GM23248 (cell line): ENCODE measurements at regions not wholly inside any gene's neighbourhood (a gene's known extent, or its start where the extent isn't known, plus 50 kb on each side); places are given as distances from the start of the nearest gene placed in this dataset.
"Not testable (repeated sequence)": the region's sequence is repeated elsewhere in the genome, so short reads cannot be mapped to it uniquely, and the experiment has no call there.

Experiments used
- DNase-seq: peaks from one replicate; pipeline ENCODE4 v3.0.0-alpha.2; 2015
- H2AFZ ChIP-seq: fragments of 200-600 bp; sonication (generic); 2 replicates; pipeline ENCODE4 v1.6.1; 2016; ENCODE audit warnings: antibody characterized with exemption
- H3F3A ChIP-seq: fragments of 200-600 bp; sonication (generic); 2 replicates; pipeline ENCODE4 v1.6.1; 2016; ENCODE audit warnings: mild to moderate bottlenecking, antibody characterized with exemption, mixed run types; ENCODE audit not compliant: insufficient read depth
- H3K27ac ChIP-seq: fragments of 200-600 bp; sonication (generic); 2 replicates; pipeline ENCODE4 v1.5.1; 2016; ENCODE audit warnings: mild to moderate bottlenecking
- H3K27me3 ChIP-seq: fragments of 200-600 bp; sonication (generic); replicated peaks from 2 replicates; pipeline ENCODE4 v1.6.1; 2016; ENCODE audit warnings: mild to moderate bottlenecking; ENCODE audit not compliant: insufficient read depth
- H3K36me3 ChIP-seq: fragments of 200-600 bp; sonication (generic); 2 replicates; pipeline ENCODE4 v1.6.1; 2016; ENCODE audit warnings: low read depth, mild to moderate bottlenecking
- H3K4me1 ChIP-seq: fragments of 200-600 bp; sonication (generic); 2 replicates; pipeline ENCODE4 v1.6.1; 2016; ENCODE audit warnings: mild to moderate bottlenecking; ENCODE audit not compliant: insufficient read depth
- H3K4me2 ChIP-seq: fragments of 200-600 bp; sonication (generic); one replicate; pipeline ENCODE4 v1.6.1; 2016; ENCODE audit warnings: mild to moderate bottlenecking; ENCODE audit not compliant: unreplicated experiment
- H3K4me3 ChIP-seq: fragments of 200-600 bp; sonication (generic); 2 replicates; pipeline ENCODE4 v1.5.1; 2016; ENCODE audit warnings: mild to moderate bottlenecking
- H3K79me2 ChIP-seq: fragments of 200-600 bp; sonication (generic); 2 replicates; pipeline ENCODE4 v1.6.1; 2016; ENCODE audit warnings: mild to moderate bottlenecking; ENCODE audit not compliant: insufficient read depth
- H3K9ac ChIP-seq: fragments of 200-600 bp; sonication (generic); 2 replicates; pipeline ENCODE4 v1.6.1; 2016; ENCODE audit warnings: mild to moderate bottlenecking
- H3K9me2 ChIP-seq: fragments of 200-600 bp; sonication (generic); 2 replicates; pipeline ENCODE4 v1.6.1; 2016; ENCODE audit warnings: mixed run types, mild to moderate bottlenecking, moderate library complexity; ENCODE audit not compliant: insufficient read depth
- H3K9me3 ChIP-seq: fragments of 200-600 bp; sonication (generic); one replicate; pipeline ENCODE4 v1.6.1; 2017; ENCODE audit warnings: low read depth
- H4K20me1 ChIP-seq: fragments of 200-600 bp; sonication (generic); 2 replicates; pipeline ENCODE4 v1.6.0; 2016; ENCODE audit not compliant: insufficient read depth
- WGBS, 2 experiments: methylation state at CpG; one replicate each; pipeline ENCODE4 v1.1.6; 2015 to 2017; ENCODE audit warnings: low lambda C conversion rate in 2 of 2, low coverage in 1 of 2; ENCODE audit errors: missing lambda C conversion rate in 2 of 2; 5-methylcytosine and 5-hydroxymethylcytosine counted together
- in situ Hi-C: fragments of 300-500 bp; cut with MboI; formaldehyde crosslinking; loops from 2 replicates; pipeline ENCODE4 v1.15.0; 2020

DNA sequence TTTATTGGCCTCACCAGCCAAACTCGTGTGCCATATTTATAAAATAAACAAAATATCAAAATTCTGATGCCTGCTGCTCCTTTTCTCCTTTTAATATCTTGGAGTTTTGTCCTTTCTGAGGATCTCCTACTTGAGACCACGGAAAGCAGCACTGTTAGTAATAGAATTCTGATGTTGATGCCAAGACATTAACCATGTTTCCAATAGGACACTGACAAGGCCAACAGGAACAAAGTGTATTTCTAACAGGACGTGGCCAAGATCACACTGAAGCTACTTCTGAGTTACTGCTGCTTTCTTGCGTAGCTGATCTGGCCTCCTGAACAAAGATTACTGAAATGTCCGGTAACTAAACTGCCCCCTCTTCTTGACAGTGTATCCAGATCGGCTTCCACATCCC lies 848.5 kb downstream of the TTLL7 start:
- H3K27ac ChIP-seq, H3K9me3 ChIP-seq, H3K79me2 ChIP-seq, H3K36me3 ChIP-seq, H3K9me2 ChIP-seq, H2AFZ ChIP-seq, in situ Hi-C loops, H3K27me3 ChIP-seq, H3K9ac ChIP-seq, H3K4me3 ChIP-seq, H3K4me2 ChIP-seq, H4K20me1 ChIP-seq: not testable (repeated sequence)
- Histone ChIP-seq H3K4me1 (peaks cover 31% of the 10 kb centered on the region), H3F3A (peaks cover 16% of the 10 kb centered on the region; the same call in 1 of the 2 replicates)
- 29 to 30% methylated on average over 6 of the region's 6 CpGs for WGBS, 2 experiments
- peak; percentile 2 for DNase-seq

DNA sequence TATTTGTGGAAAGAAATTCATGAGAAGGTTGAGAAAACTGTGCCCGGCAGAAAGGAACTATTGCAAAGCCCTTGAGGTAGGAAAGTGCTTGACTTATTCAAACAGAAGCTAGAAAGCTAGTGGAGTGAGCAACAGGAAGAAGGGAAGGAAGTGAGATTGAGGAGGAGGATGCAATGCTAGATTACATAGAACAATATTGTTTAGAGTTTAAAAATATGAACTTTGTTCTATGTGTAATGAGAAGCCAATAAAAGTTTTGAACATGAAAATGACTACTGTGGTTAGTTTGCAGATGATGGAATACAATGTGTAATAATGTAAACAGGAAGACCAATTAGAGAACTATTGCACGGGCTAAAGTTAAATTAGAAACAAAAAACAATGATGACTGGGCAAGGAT lies 853.1 kb downstream of the TTLL7 start:
- H3K27ac ChIP-seq, H3K9me3 ChIP-seq, H3K79me2 ChIP-seq, H2AFZ ChIP-seq, H3F3A ChIP-seq, H3K4me3 ChIP-seq, in situ Hi-C loops, H3K27me3 ChIP-seq, DNase-seq, H3K9me2 ChIP-seq, H3K36me3 ChIP-seq, H3K9ac ChIP-seq, H4K20me1 ChIP-seq: not testable (repeated sequence)
- 7 to 27% methylated on average over 1 to 2 of the region's 2 CpGs for WGBS, 2 experiments
- Histone ChIP-seq H3K4me2 (peak overlapping the region; percentile 7), H3K4me1 (peaks cover 15% of the 10 kb centered on the region)

DNA sequence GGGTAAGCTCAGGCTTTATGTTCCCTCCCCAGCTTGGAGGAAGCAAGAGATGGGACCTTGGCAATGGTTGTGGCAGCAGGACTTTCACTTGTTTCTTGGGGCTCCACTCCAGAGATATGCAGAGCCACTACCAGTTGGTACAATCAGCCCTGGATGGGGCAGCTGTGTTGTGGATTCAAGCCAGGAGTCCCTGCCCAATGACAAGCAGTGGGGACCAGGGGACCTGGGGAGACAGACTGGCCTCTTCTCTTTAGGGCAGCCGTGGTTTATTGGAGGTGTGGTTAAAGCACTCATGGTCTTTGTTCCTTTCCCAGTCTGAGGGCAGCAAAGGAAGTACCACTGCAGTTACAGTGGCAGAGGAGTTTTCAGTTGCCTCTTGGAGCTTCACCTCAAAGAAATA lies 856.1 kb downstream of the TTLL7 start:
- H3K27ac ChIP-seq, H3K9ac ChIP-seq, H2AFZ ChIP-seq, H3K4me1 ChIP-seq, H3K9me2 ChIP-seq, H3K36me3 ChIP-seq, H3K27me3 ChIP-seq, H4K20me1 ChIP-seq, in situ Hi-C loops, H3F3A ChIP-seq, DNase-seq, H3K9me3 ChIP-seq, H3K4me3 ChIP-seq, H3K79me2 ChIP-seq, H3K4me2 ChIP-seq: not testable (repeated sequence)
- 56 to 62% methylated on average over 1 of the region's 1 CpG for WGBS, 2 experiments

DNA sequence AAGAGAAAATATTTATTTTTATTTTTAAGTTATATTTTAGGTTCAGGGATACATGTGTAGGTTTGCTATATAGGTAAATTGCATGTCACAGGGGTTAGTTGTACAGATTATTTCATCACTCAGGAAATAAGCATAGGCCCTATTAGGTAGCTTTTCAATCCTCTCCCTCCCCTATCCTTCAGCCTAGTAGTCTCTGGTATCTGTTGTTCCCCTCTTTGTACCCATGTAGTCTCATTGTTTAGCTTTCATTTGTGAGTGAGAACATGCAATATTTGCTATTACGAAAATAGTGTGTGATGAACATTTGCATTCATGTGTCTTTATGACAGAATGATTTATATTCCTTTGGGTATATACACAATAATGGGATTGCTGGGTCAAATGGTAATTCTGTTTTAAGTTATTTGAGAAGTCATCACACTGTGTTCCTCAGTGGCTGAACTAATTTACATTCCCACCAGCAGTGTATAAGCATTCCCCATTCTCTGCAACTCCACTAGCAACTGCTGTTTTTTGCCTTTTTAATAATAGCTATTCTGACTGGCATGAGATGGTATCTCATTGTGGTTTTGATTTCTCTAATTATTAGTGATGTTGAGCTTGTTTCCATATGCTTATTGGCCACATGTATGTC lies 863.3 kb downstream of the TTLL7 start:
- H4K20me1 ChIP-seq, DNase-seq, H2AFZ ChIP-seq, H3K36me3 ChIP-seq, H3K79me2 ChIP-seq, H3K27ac ChIP-seq, H3K9me2 ChIP-seq, H3K9me3 ChIP-seq, H3K9ac ChIP-seq, H3F3A ChIP-seq, in situ Hi-C loops, H3K4me2 ChIP-seq, H3K27me3 ChIP-seq, H3K4me1 ChIP-seq, H3K4me3 ChIP-seq: not testable (repeated sequence)
- 82 to 89% methylated on average over 1 of the region's 1 CpG for WGBS, 2 experiments

DNA sequence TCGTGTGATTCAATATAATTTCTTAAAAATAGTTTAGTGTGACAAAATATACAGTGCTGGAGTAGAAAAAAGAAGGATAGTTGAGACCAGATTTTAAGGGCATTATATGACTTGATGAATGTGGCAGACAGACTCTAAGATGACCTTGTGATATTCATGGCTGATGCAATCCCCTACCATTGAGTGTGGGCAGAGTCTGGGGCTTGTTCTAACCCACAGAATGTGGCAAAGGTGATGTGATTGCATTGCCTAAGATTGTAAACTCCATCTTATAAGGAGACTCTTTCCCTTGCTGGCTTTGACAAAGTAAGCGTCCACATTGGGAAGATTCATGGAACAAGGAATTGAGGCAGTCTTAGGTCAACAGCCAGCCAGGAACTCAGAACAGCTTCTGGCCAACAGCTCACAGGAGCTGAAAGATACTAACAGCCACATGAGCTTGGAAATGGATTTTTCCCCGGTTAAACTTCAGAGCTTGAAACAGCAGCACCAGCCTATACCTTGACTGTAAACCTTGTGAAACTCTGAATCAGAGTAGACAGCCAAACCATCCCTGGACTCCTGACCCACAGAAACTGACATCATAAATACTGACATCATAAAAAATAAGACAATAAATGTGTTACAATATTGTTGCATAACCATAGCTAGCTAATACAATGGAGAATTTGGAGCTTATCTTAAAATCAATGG lies 864.5 kb downstream of the TTLL7 start:
- in situ Hi-C loops, DNase-seq, H4K20me1 ChIP-seq, H3F3A ChIP-seq, H3K9me2 ChIP-seq, H3K9me3 ChIP-seq, H3K36me3 ChIP-seq, H2AFZ ChIP-seq, H3K4me3 ChIP-seq, H3K27ac ChIP-seq, H3K4me2 ChIP-seq, H3K9ac ChIP-seq, H3K27me3 ChIP-seq, H3K4me1 ChIP-seq, H3K79me2 ChIP-seq: not testable (repeated sequence)
- WGBS, 2 experiments = 86% methylated on average over 2 of the region's 3 CpGs
